HUDEP-2 (cell line): ENCODE measurements at regions not wholly inside any gene's neighbourhood (a gene's known extent, or its start where the extent isn't known, plus 50 kb on each side); places are given as distances from the start of the nearest gene placed in this dataset.
"Not testable (repeated sequence)": the region's sequence is repeated elsewhere in the genome, so short reads cannot be mapped to it uniquely, and the experiment has no call there.

Source experiments
- DNase-seq, 76 experiments: peaks; one replicate each; lab custom pipeline; 2025; ENCODE audit not compliant: unreplicated experiment in 76 of 76; lab: John Stamatoyannopoulos, UW

DNA sequence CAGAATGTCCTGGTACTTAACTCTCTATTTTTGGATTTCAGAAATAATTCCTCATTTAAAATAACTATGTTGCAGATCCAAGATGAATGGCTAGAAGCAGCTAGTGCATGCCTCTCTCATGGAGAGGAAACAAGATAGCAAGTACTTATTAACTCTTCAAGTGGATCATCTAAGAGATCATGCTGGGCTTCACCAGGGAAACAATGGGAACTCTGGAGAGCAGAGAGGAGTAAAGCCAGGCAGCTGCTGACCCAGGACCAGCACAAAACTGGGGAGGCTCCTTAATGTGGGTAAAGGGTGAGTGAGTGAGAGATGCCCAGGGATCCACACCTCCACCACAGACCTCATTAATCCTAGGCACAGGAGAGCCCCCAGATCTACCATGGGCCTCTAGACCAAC, 897.8 kb upstream of the ACO1 start:
- DNase-seq, result no peak

- DNase-seq, result no peak
Measured at GRCh38 chr9:31490551-31491106, 893.8 kb upstream of the ACO1 start.

DNA sequence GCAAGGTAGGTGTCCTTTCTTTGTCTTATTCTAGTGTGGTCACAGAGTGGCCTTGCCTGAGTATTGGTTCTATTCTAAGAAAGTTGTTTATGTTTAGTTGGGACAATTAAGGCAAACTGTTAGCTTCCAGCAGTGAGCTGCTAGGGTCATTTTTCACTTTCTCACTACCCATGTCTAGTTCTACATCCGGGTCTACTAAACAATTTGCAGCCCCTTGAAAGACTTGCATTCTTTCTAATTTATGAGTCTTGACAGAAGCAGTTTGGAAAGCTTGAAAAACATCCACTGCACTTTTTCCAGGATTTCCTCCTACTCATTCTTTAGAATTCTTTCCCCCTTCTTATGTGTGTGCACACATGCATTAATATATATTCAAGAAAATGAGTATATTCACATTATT, 892.2 kb upstream of the ACO1 start:
- DNase-seq, result no peak

DNA sequence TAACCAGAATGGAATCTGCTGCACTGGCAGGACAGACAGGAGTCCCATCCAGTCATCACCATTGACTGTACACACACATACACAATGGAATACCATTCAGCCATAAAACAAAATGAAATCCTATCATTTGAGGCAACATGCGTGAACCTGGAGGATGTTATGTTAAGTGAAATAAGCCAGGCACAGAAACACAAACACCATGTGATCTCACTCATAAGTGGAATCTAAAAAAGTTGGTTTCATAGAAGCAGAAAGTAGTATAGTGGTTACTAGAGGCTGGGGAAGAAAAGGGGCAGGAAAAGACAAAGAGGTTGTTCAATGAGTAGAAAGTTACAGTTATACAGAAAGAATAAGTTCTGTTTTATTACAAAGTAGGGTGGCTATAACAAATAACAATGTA, 884.0 kb upstream of the ACO1 start:
- DNase-seq, result no peak

GRCh38 chr9:31519011-31519410, 865.4 kb upstream of the ACO1 start:
- no peak for DNase-seq

- DNase-seq, result no peak
Measured at GRCh38 chr9:31519424-31519823, 865.0 kb upstream of the ACO1 start.

- no peak for DNase-seq
Measured at GRCh38 chr9:31519826-31520225, 864.6 kb upstream of the ACO1 start.

GRCh38 chr9:31520301-31521085, 864.0 kb upstream of the ACO1 start:
- no peak for DNase-seq

GRCh38 chr9:31535651-31536050, 848.8 kb upstream of the ACO1 start:
- no peak for DNase-seq

DNA sequence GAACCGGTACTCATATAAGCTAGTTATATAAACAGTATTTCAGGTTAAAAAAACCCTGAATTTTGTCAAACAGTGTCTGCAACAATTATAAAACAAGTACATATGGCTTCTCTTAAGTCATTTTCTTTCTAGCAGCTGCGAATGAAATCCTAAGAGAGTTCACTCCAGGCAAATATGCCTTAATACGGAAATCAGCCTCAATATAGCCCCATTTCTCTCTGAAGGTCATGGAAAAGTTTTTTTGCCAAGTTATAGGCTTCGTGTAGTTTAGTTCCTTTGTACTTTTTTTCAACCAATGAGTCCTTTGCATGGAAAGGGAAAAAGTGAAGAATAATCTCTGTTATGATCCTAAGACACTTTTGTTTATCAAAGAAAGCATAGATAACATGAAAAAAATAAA, 848.0 kb upstream of the ACO1 start:
- DNase-seq, result no peak

DNA sequence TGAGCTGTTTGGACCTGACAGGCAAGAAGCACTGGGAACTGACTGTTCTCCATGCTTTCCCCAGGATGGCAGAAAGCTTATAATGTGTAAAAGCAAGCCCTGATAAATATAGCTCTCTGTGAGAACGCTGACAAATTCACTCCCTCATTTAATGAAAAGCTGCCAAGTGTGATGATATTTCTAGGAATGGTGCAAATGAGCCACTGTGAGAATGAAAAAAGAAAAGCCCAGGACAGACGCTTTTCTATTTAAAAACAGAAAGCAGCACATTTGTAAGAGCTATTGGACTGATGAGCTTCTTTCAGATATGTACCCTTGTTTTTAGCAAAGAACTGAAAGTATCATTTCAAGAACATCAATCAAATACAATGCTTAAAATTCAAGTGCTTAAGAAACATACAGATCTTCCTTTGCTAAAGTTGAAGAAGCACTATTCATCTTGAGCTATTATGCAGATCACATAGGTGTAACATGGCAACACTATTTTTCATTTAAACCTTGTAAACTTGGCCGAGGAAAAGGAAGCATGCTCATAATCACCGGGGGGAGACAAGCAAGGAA, 842.6 kb upstream of the ACO1 start:
- DNase-seq, result no peak

DNA sequence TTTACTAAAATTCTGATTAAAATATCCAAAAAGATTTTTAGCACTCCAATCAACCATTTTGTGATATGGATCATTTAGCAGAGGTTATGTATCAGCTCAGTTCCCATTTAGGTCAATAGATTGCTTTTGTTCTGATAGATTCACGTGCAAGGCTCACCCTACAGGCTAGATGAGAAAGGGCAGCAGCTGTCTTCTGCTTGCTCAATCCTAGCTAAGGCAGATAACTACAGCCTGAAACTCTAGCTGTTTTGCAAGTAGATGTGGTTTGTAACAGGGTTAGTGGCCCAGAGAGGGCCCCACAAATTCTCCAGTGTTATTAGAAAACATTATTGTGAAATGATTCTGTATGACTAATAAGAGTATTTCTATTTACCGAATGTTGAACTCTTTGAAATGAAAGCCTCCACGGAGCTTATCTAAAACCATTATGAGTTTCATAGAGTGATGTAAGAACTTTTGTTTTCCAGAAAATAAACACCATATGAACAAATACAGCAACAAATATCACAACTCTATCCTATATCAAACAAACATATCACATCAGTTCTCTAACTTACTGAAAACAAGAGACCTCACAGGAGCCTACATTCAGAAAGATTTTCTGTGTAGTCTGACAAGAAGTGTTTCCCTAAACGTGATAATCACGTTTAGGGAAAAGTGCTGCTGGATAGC, 841.9 kb upstream of the ACO1 start:
- DNase-seq, result no peak

DNA sequence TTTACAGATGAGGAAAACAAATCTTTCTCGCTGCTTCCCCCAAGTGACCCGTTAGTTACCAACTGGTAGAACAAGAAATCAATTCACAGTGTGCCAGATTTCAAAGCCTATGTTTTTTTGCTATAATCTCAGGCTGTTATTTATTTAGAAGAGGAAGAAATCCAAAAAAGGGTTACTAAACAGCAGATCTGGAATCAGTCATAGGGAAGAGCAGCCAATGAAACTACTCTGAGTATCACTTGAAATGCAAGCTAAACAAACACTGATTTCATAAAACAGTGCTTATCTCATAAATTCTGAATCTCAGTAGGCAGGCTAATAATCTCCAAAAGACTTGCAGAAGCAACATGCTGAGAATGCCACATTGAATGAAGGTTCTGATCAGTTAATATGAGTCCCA, 829.5 kb upstream of the ACO1 start:
- no peak for DNase-seq

- no peak for DNase-seq
Measured at GRCh38 chr9:31556667-31557463, 827.6 kb upstream of the ACO1 start.

GRCh38 chr9:31572190-31572589, 812.3 kb upstream of the ACO1 start:
- not testable (repeated sequence) for DNase-seq

- DNase-seq, result no peak
Measured at GRCh38 chr9:31573561-31573960, 810.9 kb upstream of the ACO1 start.

DNA sequence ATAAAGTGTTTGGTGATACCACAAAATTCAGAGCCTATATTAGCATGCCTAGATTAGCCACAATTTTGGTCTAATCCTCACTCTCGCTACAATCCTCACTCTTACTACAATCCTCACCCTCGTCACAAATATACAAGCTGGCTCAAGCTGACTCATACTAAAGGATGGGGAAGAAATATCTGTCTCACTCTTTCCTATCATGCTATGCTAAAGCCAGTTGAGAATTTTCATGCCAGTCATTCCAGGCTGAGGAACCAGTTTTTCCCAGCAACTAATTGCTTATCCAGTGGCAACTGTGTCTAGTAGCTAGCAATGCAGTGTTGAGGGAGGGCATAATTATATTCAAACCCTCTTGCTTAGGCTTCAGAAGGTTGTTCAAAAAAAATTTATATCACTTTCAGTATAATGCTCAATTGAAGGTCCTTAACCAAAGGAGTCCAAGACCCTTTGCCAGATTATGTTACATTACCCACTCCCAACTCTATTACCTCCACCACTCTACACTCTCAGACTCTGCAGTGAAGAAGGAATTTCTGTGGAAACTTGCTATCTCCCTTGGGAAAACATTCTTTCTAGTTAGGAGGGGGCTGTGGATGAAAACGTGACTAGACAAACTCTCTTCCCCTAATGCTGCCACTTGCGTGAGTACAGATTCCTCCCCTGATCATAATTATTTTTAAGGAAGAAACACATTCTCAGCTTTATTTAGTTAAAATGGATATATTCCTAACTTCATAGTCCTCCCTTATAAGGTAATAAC, 810.3 kb upstream of the ACO1 start:
- DNase-seq, result no peak

- DNase-seq, result no peak
Measured at GRCh38 chr9:31582071-31582470, 802.4 kb upstream of the ACO1 start.

DNA sequence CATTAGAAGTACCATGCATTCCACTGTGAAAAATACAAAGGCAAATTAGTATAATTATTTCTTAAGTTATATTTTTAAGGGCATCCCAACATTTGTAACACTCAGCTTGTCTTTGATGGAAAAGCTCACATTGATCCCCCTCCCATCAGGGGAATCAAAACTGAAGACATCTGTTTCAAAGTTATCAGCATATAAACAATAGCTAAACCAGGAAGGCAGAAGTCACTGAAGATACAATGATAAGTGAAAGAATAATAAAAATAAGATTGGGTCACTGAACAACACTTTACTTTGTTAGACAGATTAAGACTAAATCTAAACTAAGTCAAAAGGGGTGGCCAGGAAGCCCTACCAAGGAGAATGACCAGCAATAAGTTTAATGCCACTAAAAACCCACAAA, 801.9 kb upstream of the ACO1 start:
- no peak for DNase-seq

GRCh38 chr9:31585158-31585557, 799.3 kb upstream of the ACO1 start:
- DNase-seq, result no peak
